Astrocyte (in vitro differentiated cells and primary cell): ENCODE measurements at regions not wholly inside any gene's neighbourhood (a gene's known extent, or its start where the extent isn't known, plus 50 kb on each side); places are given as distances from the start of the nearest gene placed in this dataset.

Experiments
- EZH2 ChIP-seq: IDR thresholded peaks from 2 replicates; pipeline ENCODE4 v1.6.1; 2012; ENCODE audit warnings: mild to moderate bottlenecking, low read length, inconsistent platforms; ENCODE audit not compliant: insufficient read depth
- TF ChIP-seq, protein P1 (sequence below): IDR thresholded peaks from 2 replicates; pipeline ENCODE4 v1.5.1; 2011; ENCODE audit warnings: low read depth, mild to moderate bottlenecking, inconsistent platforms, low read length, moderate library complexity; ENCODE audit not compliant: insufficient read depth

GRCh38 chr9:36780186-36780585 is 207.5 kb downstream of the MELK start:
- TF ChIP-seq, protein P1, sequence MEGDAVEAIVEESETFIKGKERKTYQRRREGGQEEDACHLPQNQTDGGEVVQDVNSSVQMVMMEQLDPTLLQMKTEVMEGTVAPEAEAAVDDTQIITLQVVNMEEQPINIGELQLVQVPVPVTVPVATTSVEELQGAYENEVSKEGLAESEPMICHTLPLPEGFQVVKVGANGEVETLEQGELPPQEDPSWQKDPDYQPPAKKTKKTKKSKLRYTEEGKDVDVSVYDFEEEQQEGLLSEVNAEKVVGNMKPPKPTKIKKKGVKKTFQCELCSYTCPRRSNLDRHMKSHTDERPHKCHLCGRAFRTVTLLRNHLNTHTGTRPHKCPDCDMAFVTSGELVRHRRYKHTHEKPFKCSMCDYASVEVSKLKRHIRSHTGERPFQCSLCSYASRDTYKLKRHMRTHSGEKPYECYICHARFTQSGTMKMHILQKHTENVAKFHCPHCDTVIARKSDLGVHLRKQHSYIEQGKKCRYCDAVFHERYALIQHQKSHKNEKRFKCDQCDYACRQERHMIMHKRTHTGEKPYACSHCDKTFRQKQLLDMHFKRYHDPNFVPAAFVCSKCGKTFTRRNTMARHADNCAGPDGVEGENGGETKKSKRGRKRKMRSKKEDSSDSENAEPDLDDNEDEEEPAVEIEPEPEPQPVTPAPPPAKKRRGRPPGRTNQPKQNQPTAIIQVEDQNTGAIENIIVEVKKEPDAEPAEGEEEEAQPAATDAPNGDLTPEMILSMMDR, result no peak
- TF ChIP-seq EZH2, result no peak
